WTC11 (cell line): ENCODE measurements at regions not wholly inside any gene's neighbourhood (a gene's known extent, or its start where the extent isn't known, plus 50 kb on each side); places are given as distances from the start of the nearest gene placed in this dataset.

ENCODE experiments used
- IRF2 ChIP-seq: sonication (generic); formaldehyde crosslinking; IDR thresholded peaks from 2 replicates; pipeline ENCODE4 v1.8.0; 2022; ENCODE audit warnings: low read depth, missing genetic modification reagents, borderline replicate concordance
- TF ChIP-seq, protein P1 (sequence below): fragments of 200-600 bp; IDR thresholded peaks from 2 replicates; pipeline ENCODE4 v1.8.0; 2022; ENCODE audit warnings: antibody characterized with exemption
- TF ChIP-seq, protein P2 (sequence below): sonication (generic); formaldehyde crosslinking; IDR thresholded peaks from 2 replicates; pipeline ENCODE4 v1.8.0; 2022; ENCODE audit warnings: mild to moderate bottlenecking, missing genetic modification reagents

DNA sequence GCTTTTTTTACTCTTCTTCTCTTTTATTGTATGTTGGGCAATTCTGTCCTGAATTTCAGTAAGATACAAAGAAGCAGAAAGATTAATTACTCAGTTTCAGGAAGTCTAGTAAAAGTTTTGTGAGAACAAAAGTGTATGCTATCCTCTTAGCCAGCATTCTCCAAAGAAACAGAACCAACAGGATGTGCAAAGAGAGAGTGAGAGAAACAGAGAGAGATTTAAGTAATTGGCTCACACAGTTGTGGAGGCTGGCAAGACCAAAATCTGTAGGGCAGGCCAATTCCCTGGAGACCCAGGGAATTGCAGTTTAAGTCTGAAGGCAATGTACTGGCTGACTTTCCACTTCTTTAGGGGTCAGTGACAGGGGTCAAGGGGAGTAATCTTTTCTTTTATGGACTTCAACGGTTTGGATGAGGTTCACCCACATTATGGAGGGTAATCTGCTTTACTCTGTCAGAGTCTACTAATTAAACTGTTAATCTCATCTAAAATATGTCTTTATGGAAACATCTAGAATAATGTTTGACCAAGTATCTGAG is 59.2 kb upstream of the SLC39A8 start:
- TF ChIP-seq, protein P1, sequence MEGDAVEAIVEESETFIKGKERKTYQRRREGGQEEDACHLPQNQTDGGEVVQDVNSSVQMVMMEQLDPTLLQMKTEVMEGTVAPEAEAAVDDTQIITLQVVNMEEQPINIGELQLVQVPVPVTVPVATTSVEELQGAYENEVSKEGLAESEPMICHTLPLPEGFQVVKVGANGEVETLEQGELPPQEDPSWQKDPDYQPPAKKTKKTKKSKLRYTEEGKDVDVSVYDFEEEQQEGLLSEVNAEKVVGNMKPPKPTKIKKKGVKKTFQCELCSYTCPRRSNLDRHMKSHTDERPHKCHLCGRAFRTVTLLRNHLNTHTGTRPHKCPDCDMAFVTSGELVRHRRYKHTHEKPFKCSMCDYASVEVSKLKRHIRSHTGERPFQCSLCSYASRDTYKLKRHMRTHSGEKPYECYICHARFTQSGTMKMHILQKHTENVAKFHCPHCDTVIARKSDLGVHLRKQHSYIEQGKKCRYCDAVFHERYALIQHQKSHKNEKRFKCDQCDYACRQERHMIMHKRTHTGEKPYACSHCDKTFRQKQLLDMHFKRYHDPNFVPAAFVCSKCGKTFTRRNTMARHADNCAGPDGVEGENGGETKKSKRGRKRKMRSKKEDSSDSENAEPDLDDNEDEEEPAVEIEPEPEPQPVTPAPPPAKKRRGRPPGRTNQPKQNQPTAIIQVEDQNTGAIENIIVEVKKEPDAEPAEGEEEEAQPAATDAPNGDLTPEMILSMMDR = no peak
- TF ChIP-seq IRF2 = no peak
- TF ChIP-seq, protein P2, sequence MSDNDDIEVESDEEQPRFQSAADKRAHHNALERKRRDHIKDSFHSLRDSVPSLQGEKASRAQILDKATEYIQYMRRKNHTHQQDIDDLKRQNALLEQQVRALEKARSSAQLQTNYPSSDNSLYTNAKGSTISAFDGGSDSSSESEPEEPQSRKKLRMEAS (CRISPR knock-in tag) = no peak
